HL-60 (cell line): ENCODE measurements at regions not wholly inside any gene's neighbourhood (a gene's known extent, or its start where the extent isn't known, plus 50 kb on each side); places are given as distances from the start of the nearest gene placed in this dataset.

ENCODE experiments used
- DNase-seq, 2 experiments: peaks; one replicate each; pipeline ENCODE4 v3.0.0-alpha.2; 2010 to 2020; ENCODE audit warnings: low read depth in 1 of 2, low spot score in 1 of 2
- H3K27ac ChIP-seq: fragments of 250-450 bp; sonication (Bioruptor Pico); replicated peaks from 2 replicates; pipeline ENCODE4 v1.5.1; 2020; ENCODE audit warnings: mild to moderate bottlenecking, moderate library complexity
- H3K27me3 ChIP-seq: fragments of 250-450 bp; sonication (Bioruptor Pico); 2 replicates; pipeline ENCODE4 v1.5.1; 2021; ENCODE audit warnings: mild to moderate bottlenecking, moderate library complexity; ENCODE audit not compliant: insufficient read depth, poor library complexity, severe bottlenecking
- H3K4me3 ChIP-seq: replicated peaks from 2 replicates; pipeline ENCODE4 v1.5.1; 2011; ENCODE audit warnings: mild to moderate bottlenecking, control low read depth, low read length; ENCODE audit not compliant: insufficient read depth
- CTCF ChIP-seq: IDR thresholded peaks from one replicate; pipeline ENCODE4 v1.5.1; 2011; ENCODE audit warnings: low read length, control low read depth, inconsistent platforms; ENCODE audit not compliant: insufficient read depth
- GABPA ChIP-seq: IDR thresholded peaks from 2 replicates; pipeline ENCODE4 v1.6.1; 2012; ENCODE audit warnings: low read depth
- POLR2AphosphoS5 ChIP-seq: IDR thresholded peaks from 2 replicates; pipeline ENCODE4 v1.6.1; 2012; ENCODE audit warnings: low read depth
- REST ChIP-seq: IDR thresholded peaks from 2 replicates; pipeline ENCODE4 v1.6.1; 2012; ENCODE audit warnings: low read depth; ENCODE audit not compliant: insufficient replicate concordance
- SPI1 ChIP-seq: IDR thresholded peaks from 2 replicates; pipeline ENCODE4 v1.6.1; 2012; ENCODE audit warnings: low read depth, mild to moderate bottlenecking, borderline replicate concordance

GRCh38 chrX:23610495-23610894, 56.8 kb upstream of the PRDX4 start:
- Histone ChIP-seq H3K27me3 (peaks cover 3% of the 10 kb centered on the region), H3K27ac (no peak overlapping the region), H3K4me3 (no peak overlapping the region)
- TF ChIP-seq GABPA, result no peak
- TF ChIP-seq POLR2AphosphoS5, result no peak
- no peak for TF ChIP-seq SPI1
- TF ChIP-seq CTCF, result no peak
- no peak for TF ChIP-seq REST
- no peak for DNase-seq

GRCh38 chrX:23612846-23613245, 54.4 kb upstream of the PRDX4 start:
- H3K27me3 ChIP-seq, result no peaks in the 10 kb centered on the region
- TF ChIP-seq GABPA (no peak), REST (no peak), SPI1 (no peak), POLR2AphosphoS5 (no peak), CTCF (no peak)
- no peak overlapping the region for H3K4me3 ChIP-seq
- H3K27ac ChIP-seq, result no peak overlapping the region
- no peak for DNase-seq

GRCh38 chrX:23616361-23616760, 50.9 kb upstream of the PRDX4 start:
- Histone ChIP-seq H3K27ac (no peak overlapping the region), H3K4me3 (no peak overlapping the region), H3K27me3 (no peaks in the 10 kb centered on the region)
- peak in 1 of 2 experiments; percentile 1 for DNase-seq
- peak; percentile 23 for TF ChIP-seq CTCF
- TF ChIP-seq SPI1, result no peak
- TF ChIP-seq GABPA, result no peak
- no peak for TF ChIP-seq POLR2AphosphoS5
- no peak for TF ChIP-seq REST
